Muscle layer of duodenum (tissue), 2 donors: ENCODE measurements at regions not wholly inside any gene's neighbourhood (a gene's known extent, or its start where the extent isn't known, plus 50 kb on each side); places are given as distances from the start of the nearest gene placed in this dataset.
"Not testable (repeated sequence)": the region's sequence is repeated elsewhere in the genome, so short reads cannot be mapped to it uniquely, and the experiment has no call there.

Experiments
- H3K27ac ChIP-seq: one replicate; pipeline ENCODE4 v1.7.0; 2013; ENCODE audit warnings: mild to moderate bottlenecking, low read length
- H3K27me3 ChIP-seq: one replicate; pipeline ENCODE4 v1.7.0; 2013; ENCODE audit warnings: low read depth, mild to moderate bottlenecking, control low read depth, low read length
- H3K36me3 ChIP-seq, 2 donors: one replicate each; pipeline ENCODE4 v1.7.0; 2013; ENCODE audit warnings: low read length in 2 of 2, control low read depth in 1 of 2, mild to moderate bottlenecking in 1 of 2; ENCODE audit not compliant: insufficient read depth in 2 of 2, control insufficient read depth in 1 of 2
- H3K4me1 ChIP-seq, 2 donors: one replicate each; pipeline ENCODE4 v1.7.0; 2013; ENCODE audit warnings: low read length in 2 of 2, mild to moderate bottlenecking in 2 of 2, control low read depth in 1 of 2, moderate library complexity in 1 of 2; ENCODE audit not compliant: insufficient read depth in 2 of 2, control insufficient read depth in 1 of 2
- H3K4me3 ChIP-seq, 2 donors: one replicate each; pipeline ENCODE4 v1.7.0; 2013; ENCODE audit warnings: low read length in 2 of 2, low read depth in 1 of 2, mild to moderate bottlenecking in 1 of 2
- H3K9me3 ChIP-seq, 2 donors: one replicate each; pipeline ENCODE4 v1.7.0; 2013; ENCODE audit warnings: low read length in 2 of 2, control low read depth in 1 of 2, mild to moderate bottlenecking in 1 of 2; ENCODE audit not compliant: control insufficient read depth in 1 of 2
- donor health status: healthy.

- no peak overlapping the region for H3K4me3 ChIP-seq
- H3K27ac ChIP-seq, result no peak overlapping the region
- H3K9me3 ChIP-seq, result no peaks in the 10 kb centered on the region
- no peaks in the 10 kb centered on the region for H3K4me1 ChIP-seq
- no peaks in the 10 kb centered on the region for H3K27me3 ChIP-seq
- no peaks in the 10 kb centered on the region for H3K36me3 ChIP-seq
These were observed 68.9 kb upstream of the HNF1B start for GRCh38 chr17:37813751-37814150.

DNA sequence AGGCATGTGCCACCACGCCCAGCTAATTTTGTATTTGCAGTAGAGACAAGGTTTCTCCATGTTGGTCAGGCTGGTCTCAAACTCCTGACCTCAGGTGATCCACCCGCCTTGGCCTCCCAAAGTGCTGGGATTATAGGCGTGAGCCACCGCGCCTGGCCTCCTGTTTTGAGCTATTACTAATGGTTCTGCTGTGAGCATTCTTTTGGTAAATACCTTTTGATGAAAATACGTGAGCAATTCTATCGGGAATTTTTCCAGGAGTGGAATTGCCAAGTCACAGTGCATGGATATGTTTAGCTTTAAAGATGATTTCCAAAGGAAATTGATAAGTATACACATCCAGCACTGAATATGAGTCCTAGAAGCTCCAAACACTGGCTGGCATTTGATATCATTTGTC lies 64.0 kb upstream of the HNF1B start:
- not testable (repeated sequence) for H3K27me3 ChIP-seq, H3K9me3 ChIP-seq, H3K4me1 ChIP-seq, H3K4me3 ChIP-seq, H3K27ac ChIP-seq, H3K36me3 ChIP-seq

- Histone ChIP-seq H3K27ac (no peak overlapping the region), H3K4me1 (no peaks in the 10 kb centered on the region), H3K9me3 (no peaks in the 10 kb centered on the region), H3K36me3 (no peaks in the 10 kb centered on the region), H3K27me3 (no peaks in the 10 kb centered on the region), H3K4me3 (no peak overlapping the region)
These were observed 58.0 kb upstream of the HNF1B start for GRCh38 chr17:37802712-37803416.

DNA sequence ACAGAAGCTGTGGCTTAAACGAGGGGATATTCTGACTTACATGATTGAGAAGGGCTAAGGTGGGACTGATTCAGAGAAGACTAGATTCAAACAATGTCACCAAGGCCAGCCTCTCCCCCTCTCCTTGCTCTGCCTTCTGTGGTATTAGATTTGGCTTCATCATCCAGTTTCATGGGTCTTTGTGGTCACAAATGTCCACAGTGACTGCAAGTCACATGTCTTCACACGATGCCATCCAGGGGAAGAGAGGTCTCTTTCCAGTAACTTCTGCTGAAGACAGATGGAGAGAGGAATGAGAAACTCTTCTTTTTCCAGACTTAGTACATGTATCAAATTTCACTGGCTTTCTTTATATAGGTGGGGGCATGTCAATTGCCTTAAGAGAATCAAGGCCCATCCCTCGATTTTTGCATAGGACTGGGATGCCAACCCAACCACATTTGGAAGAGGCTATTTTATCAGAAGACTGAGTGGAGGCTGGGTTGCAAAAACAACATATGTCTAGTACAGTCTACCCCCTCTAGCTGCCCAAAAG lies 57.3 kb upstream of the HNF1B start:
- Histone ChIP-seq H3K27me3 (no peaks in the 10 kb centered on the region), H3K27ac (no peak overlapping the region), H3K36me3 (no peaks in the 10 kb centered on the region), H3K4me3 (no peak overlapping the region), H3K9me3 (no peaks in the 10 kb centered on the region), H3K4me1 (no peaks in the 10 kb centered on the region)

GRCh38 chr17:37801171-37801570 lies 56.3 kb upstream of the HNF1B start:
- Histone ChIP-seq H3K27me3 (no peaks in the 10 kb centered on the region), H3K9me3 (no peaks in the 10 kb centered on the region), H3K27ac (no peak overlapping the region), H3K4me3 (no peak overlapping the region), H3K4me1 (no peaks in the 10 kb centered on the region), H3K36me3 (no peaks in the 10 kb centered on the region)

- H3K27ac ChIP-seq, result no peak overlapping the region
- no peaks in the 10 kb centered on the region for H3K27me3 ChIP-seq
- no peak overlapping the region for H3K4me3 ChIP-seq
- H3K36me3 ChIP-seq, result no peaks in the 10 kb centered on the region
- H3K4me1 ChIP-seq, result no peaks in the 10 kb centered on the region
- H3K9me3 ChIP-seq, result no peaks in the 10 kb centered on the region
These were observed 52.3 kb upstream of the HNF1B start for GRCh38 chr17:37797206-37797605.

GRCh38 chr17:37796076-37796475 lies 51.2 kb upstream of the HNF1B start:
- Histone ChIP-seq H3K4me3 (no peak overlapping the region), H3K27ac (no peak overlapping the region), H3K9me3 (no peaks in the 10 kb centered on the region), H3K4me1 (no peaks in the 10 kb centered on the region), H3K27me3 (no peaks in the 10 kb centered on the region), H3K36me3 (no peaks in the 10 kb centered on the region)
